ENCODE measurements at regions not wholly inside any gene's neighbourhood (a gene's known extent, or its start where the extent isn't known, plus 50 kb on each side); places are given as distances from the start of the nearest gene placed in this dataset.

- TF ChIP-seq POLR2A (IDR thresholded peaks at IDR 0.05) (no peak), CTCF (IDR thresholded peaks at IDR 0.05) (no peak)
Observed at GRCh38 chr13:90413548-90413947, 933.9 kb upstream of the MIR17HG start.
